Keratinocyte (primary cell): ENCODE measurements at regions not wholly inside any gene's neighbourhood (a gene's known extent, or its start where the extent isn't known, plus 50 kb on each side); places are given as distances from the start of the nearest gene placed in this dataset.

ENCODE experiments used
- DNase-seq: peaks from one replicate; pipeline ENCODE4 v3.0.0-alpha.2; 2011; ENCODE audit warnings: low read depth, missing footprints, low spot score
- FAIRE-seq: peaks from 2 replicates; lab custom pipeline; 2011; peaks lifted over from hg19 to GRCh38; lab: Jason Lieb, UNC
- H2AFZ ChIP-seq: 2 replicates; pipeline ENCODE4 v1.6.0; 2012; ENCODE audit warnings: low read length, control low read depth, inconsistent platforms; ENCODE audit not compliant: control insufficient read depth
- H3K27ac ChIP-seq: 2 replicates; pipeline ENCODE4 v1.5.1; 2011; ENCODE audit warnings: low read length; ENCODE audit not compliant: control insufficient read depth, insufficient read depth
- H3K27me3 ChIP-seq: 3 replicates; pipeline ENCODE4 v1.6.0; 2011; ENCODE audit warnings: low read length; ENCODE audit not compliant: control insufficient read depth, insufficient read depth; ENCODE audit errors: extremely low read depth
- H3K36me3 ChIP-seq, 2 experiments: 2 replicates in 1 of 2; 3 replicates in 1 of 2; pipeline ENCODE4 v1.5.1; 2011; ENCODE audit warnings: low read length in 2 of 2, mild to moderate bottlenecking in 1 of 2; ENCODE audit not compliant: control insufficient read depth in 2 of 2, insufficient read depth in 2 of 2; ENCODE audit errors: extremely low read depth in 1 of 2
- H3K4me1 ChIP-seq: 3 replicates; pipeline ENCODE4 v1.5.1; 2011; ENCODE audit warnings: low read length; ENCODE audit not compliant: control insufficient read depth, insufficient read depth; ENCODE audit errors: extremely low read depth
- H3K4me2 ChIP-seq: 3 replicates; pipeline ENCODE4 v1.6.0; 2011; ENCODE audit warnings: low read depth, low read length; ENCODE audit not compliant: control insufficient read depth, insufficient read depth; ENCODE audit errors: extremely low read depth
- H3K4me3 ChIP-seq, 3 experiments: fragments of 200-600 bp in 1 of 3; sonication (generic) in 1 of 3; 2 replicates in 2 of 3; 3 replicates in 1 of 3; pipeline ENCODE4 v1.5.1; 2011 to 2016; ENCODE audit warnings: low read length in 3 of 3, mild to moderate bottlenecking in 3 of 3, control low read depth in 2 of 3, inconsistent platforms in 1 of 3, low read depth in 1 of 3, mixed read lengths in 1 of 3, mixed run types in 1 of 3, moderate library complexity in 1 of 3; ENCODE audit not compliant: control insufficient read depth in 2 of 3, insufficient read depth in 2 of 3; ENCODE audit errors: extremely low read depth in 1 of 3
- H3K79me2 ChIP-seq: 2 replicates; pipeline ENCODE4 v1.6.0; 2012; ENCODE audit warnings: low read length; ENCODE audit not compliant: control insufficient read depth, insufficient read depth
- H3K9ac ChIP-seq: 3 replicates; pipeline ENCODE4 v1.6.0; 2011; ENCODE audit warnings: low read length; ENCODE audit not compliant: control insufficient read depth, insufficient read depth; ENCODE audit errors: extremely low read depth
- H3K9me1 ChIP-seq: 3 replicates; pipeline ENCODE4 v1.6.0; 2011; ENCODE audit warnings: low read length; ENCODE audit not compliant: control insufficient read depth, insufficient read depth; ENCODE audit errors: extremely low read depth
- H3K9me3 ChIP-seq: 2 replicates; pipeline ENCODE4 v1.5.1; 2012; ENCODE audit warnings: low read depth, low read length; ENCODE audit not compliant: control insufficient read depth
- H4K20me1 ChIP-seq: 3 replicates; pipeline ENCODE4 v1.6.0; 2011; ENCODE audit warnings: low read length; ENCODE audit not compliant: control insufficient read depth, insufficient read depth; ENCODE audit errors: extremely low read depth
- CTCF ChIP-seq, 3 experiments: IDR thresholded peaks in 1 of 3; conservative IDR thresholded peaks in 1 of 3; optimal IDR thresholded peaks in 1 of 3; 2 replicates in 2 of 3; 3 replicates in 1 of 3; pipeline versions ENCODE3 to v1.5.1; 2011; ENCODE audit warnings: low read length in 3 of 3, mild to moderate bottlenecking in 3 of 3, moderate library complexity in 2 of 3, control low read depth in 1 of 3, inconsistent platforms in 1 of 3; ENCODE audit not compliant: insufficient read depth in 2 of 3; ENCODE audit errors: extremely low read depth in 1 of 3
- EZH2 ChIP-seq: IDR thresholded peaks from one replicate; pipeline ENCODE4 v1.6.1; 2012; ENCODE audit warnings: inconsistent platforms, mild to moderate bottlenecking, low read length, moderate library complexity
- dilution Hi-C: fragments of 300-500 bp; cut with MboI; formaldehyde crosslinking; loops from one replicate; pipeline ENCODE4 v1.7.0; 2020; ENCODE audit warnings: low sequenced_read_pairs; ENCODE audit not compliant: extremely low pct_ligation_motif_present

GRCh38 chr14:101078170-101078891 lies 174.8 kb upstream of the RTL1 start:
- Histone ChIP-seq H3K9me3 (no peaks in the 10 kb centered on the region), H3K79me2 (no peaks in the 10 kb centered on the region), H4K20me1 (no peaks in the 10 kb centered on the region), H3K36me3 (no peaks in the 10 kb centered on the region), H3K4me3 (no peak overlapping the region), H3K4me1 (peaks cover 6% of the 10 kb centered on the region), H2AFZ (no peak overlapping the region), H3K4me2 (no peak overlapping the region), H3K27ac (no peak overlapping the region), H3K9me1 (no peaks in the 10 kb centered on the region), H3K27me3 (peaks cover 47% of the 10 kb centered on the region), H3K9ac (no peak overlapping the region)
- dilution Hi-C loops, result no loop called here
- FAIRE-seq (no peak), DNase-seq (no peak)
- TF ChIP-seq EZH2, result no peak
- TF ChIP-seq CTCF (optimal IDR thresholded peaks at IDR 0.05 in 1 of 3, IDR thresholded peaks at IDR 0.05 in 1 of 3, conservative IDR thresholded peaks at IDR 0.05 in 1 of 3; ENCODE audit: extremely low read depth in 1 of 3, insufficient read depth in 2 of 3, low read length in 3 of 3), result no peak

GRCh38 chr14:101078892-101079221 lies 175.3 kb upstream of the RTL1 start:
- Histone ChIP-seq H3K36me3 (no peaks in the 10 kb centered on the region), H4K20me1 (no peaks in the 10 kb centered on the region), H3K9me1 (no peaks in the 10 kb centered on the region), H3K4me2 (no peak overlapping the region), H2AFZ (no peak overlapping the region), H3K27ac (no peak overlapping the region), H3K27me3 (peaks cover 52% of the 10 kb centered on the region), H3K9me3 (no peaks in the 10 kb centered on the region), H3K79me2 (no peaks in the 10 kb centered on the region), H3K4me3 (no peak overlapping the region), H3K9ac (no peak overlapping the region), H3K4me1 (peaks cover under 1% of the 10 kb centered on the region)
- no peak for FAIRE-seq
- TF ChIP-seq CTCF (optimal IDR thresholded peaks at IDR 0.05 in 1 of 3, IDR thresholded peaks at IDR 0.05 in 1 of 3, conservative IDR thresholded peaks at IDR 0.05 in 1 of 3; ENCODE audit: extremely low read depth in 1 of 3, insufficient read depth in 2 of 3, low read length in 3 of 3) (no peak), EZH2 (no peak)
- dilution Hi-C loops, result no loop called here
- DNase-seq, result no peak
